HG03097 (cell line): ENCODE measurements at regions not wholly inside any gene's neighbourhood (a gene's known extent, or its start where the extent isn't known, plus 50 kb on each side); places are given as distances from the start of the nearest gene placed in this dataset.

Experiments used
- ATAC-seq: cut with Tn5 transposase; IDR thresholded peaks from one replicate; pipeline ENCODE4 v1.9.1; 2021; ENCODE audit not compliant: unreplicated experiment, low FRiP score

- no peak for ATAC-seq
These were observed 143.4 kb upstream of the CDH6 start for GRCh38 chr5:31049936-31050704.

- ATAC-seq: no peak
These were observed 144.0 kb upstream of the CDH6 start for GRCh38 chr5:31049461-31049860.

DNA sequence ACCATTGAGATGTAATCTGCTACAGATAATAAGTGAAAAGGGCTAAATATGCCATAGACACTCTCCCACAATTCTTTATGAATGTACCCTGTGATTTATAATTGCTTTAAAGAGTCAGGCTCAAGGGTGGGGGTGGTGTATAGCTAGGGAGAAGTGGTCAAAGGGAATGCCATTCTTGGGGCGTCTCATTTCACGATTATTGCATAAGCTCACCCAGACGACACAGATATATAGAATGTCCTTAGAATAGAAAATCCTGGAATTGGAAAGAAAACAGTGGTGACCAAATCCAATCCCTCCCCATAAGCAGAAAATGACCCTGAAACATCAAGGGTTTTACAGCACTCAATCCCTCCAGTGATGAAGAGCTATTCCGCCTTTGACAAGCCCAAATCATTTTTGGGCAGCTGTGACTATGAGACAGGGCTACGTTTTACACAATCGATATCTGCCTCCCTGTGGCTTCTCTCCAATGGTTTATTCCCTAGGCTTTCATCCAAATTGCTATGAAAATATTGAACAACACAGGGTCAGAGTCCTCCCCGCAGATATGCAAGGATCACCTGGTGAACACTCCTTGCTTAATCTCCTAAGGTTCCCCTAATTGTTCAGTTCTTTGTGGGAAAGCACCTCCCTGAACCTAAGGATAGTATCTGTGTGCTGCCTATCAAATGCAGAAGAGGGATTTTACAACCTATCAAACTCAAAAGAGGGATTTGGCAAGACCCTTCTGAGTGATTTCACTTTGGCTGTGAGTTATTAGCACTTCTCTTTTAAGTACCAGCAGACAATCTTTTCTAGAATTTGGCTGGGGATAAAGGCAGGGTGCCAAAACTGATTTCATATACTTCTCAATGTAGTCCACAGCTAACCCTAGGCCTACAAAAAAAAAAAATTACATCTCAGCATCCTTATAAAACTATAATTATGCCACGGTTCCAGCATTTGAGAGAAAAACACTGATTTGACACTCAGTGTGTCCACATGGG lies 144.9 kb upstream of the CDH6 start:
- ATAC-seq: no peak

DNA sequence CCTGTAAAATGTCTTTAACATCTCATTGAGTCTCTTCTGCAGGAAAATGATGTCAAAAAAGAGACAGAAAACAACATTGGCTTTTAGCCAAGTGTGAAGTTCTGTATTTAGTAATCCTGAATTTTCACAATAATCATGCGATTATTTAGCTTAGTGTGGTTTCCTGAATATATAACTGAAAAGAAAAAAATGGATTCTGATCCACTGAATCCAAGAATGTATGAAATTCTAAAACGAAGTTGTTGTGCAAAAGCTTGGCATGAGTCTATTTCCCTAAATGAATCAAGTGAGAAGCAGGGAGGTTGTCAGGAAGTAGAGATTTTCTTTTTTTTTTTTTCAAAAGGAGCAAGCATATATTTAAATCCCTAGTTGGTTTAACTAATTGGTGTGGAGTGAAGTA lies 145.9 kb upstream of the CDH6 start:
- ATAC-seq: no peak

- no peak for ATAC-seq
These were observed 146.5 kb upstream of the CDH6 start for GRCh38 chr5:31047007-31047406.

DNA sequence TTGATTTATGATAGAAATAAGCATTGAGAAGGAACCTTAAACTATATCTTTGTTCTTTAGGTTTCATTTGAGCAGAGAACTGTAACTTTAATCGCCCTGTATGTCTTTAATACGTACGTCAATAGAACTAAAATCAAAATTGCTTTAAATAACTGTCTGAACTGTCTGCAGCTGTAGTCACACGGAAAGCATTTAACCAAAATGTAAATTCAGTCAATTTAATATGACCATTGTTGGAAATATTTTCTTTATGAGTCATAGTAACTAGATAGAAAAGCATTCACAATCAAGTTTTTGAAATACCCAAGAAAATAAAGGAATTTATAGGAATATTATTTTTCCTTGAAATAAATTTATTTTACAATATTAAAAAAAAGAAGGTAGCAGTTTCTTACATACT lies 157.1 kb upstream of the CDH6 start:
- ATAC-seq: no peak

GRCh38 chr5:31033295-31033694 lies 160.2 kb upstream of the CDH6 start:
- ATAC-seq: no peak

GRCh38 chr5:31029925-31030324 lies 163.6 kb upstream of the CDH6 start:
- no peak for ATAC-seq

DNA sequence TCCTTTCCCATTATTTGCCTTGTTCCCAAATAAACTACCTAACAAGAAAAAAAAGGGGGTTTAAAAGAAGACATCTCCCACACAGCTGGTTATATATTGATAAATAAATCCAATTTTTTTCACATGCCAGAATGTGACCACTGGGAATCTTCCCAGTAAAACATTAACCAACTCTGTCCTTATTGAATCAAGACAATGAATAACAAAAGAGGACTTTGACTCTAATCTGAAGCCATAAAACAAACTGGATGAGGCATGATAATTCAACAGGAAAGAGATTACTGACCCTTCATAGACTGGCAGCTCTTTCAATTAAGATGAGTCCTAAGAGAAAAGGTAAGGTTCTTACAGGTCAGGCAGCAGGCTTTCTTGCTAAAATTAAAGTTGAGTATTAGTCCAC lies 165.8 kb upstream of the CDH6 start:
- ATAC-seq: no peak

- ATAC-seq: no peak
These were observed 170.4 kb upstream of the CDH6 start for GRCh38 chr5:31023105-31023504.

- no peak for ATAC-seq
These were observed 172.3 kb upstream of the CDH6 start for GRCh38 chr5:31021181-31021624.

DNA sequence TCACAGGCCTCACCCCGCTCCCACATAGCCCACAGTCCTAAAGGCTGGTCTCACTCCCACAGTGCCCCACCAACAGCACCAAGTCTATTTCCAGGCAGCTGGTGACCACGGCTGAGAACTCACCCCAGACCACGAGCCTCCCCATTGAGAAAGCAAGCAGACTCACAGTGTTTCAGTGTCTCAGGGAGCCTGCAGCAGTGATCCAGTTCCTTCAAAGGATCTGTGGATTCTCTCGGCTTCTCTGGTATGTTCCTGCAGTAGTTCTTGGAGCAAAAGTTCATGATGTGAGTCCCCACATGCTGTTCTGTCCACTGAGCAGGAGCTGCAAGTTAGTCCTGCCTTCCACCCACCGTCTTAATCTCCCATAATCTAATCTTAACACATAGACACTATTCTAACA lies 185.3 kb upstream of the CDH6 start:
- no peak for ATAC-seq

- ATAC-seq: no peak
These were observed 185.8 kb upstream of the CDH6 start for GRCh38 chr5:31007672-31008071.

DNA sequence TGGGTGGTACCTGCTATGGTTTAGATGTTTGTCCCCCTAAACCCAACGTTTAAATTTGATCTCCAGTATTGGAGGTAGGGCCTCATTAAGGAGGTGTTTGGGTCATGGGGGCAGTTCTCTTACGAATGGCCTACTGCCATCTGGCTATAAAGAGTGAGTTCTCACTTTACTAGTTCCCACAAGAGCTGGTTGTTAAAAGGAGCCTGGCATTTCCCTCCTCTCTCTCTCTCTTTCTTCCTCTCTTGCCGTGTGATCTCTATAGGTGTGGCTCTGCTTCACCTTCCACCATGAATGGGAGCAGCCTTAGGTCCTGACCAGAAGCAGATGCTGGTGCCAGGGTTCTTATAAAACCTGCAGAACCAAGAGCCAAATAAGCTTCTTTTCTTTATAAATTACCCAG lies 193.2 kb upstream of the CDH6 start:
- no peak for ATAC-seq

DNA sequence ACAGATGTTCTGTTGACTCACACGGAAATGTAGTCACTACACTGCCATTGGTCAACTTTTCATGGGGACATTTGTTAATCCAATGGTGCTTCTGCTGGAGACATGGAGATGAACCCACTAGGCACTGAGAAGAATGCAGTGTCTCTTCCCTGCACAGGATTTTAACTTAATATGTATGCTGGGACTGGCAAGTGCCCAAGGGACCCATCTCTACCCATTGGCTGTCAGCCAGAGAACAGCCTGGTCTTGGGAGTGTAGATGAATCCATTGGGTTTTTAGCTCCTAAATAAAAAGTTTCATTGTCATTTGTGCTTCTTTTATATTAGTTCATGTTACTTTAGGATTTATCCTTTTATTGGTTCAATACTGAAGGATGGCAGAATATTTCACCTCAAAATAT lies 195.8 kb upstream of the CDH6 start:
- ATAC-seq: no peak

- no peak for ATAC-seq
These were observed 198.6 kb upstream of the CDH6 start for GRCh38 chr5:30994902-30995301.

GRCh38 chr5:30994176-30994575 lies 199.3 kb upstream of the CDH6 start:
- no peak for ATAC-seq

GRCh38 chr5:30991462-30991861 lies 202.0 kb upstream of the CDH6 start:
- ATAC-seq: no peak

DNA sequence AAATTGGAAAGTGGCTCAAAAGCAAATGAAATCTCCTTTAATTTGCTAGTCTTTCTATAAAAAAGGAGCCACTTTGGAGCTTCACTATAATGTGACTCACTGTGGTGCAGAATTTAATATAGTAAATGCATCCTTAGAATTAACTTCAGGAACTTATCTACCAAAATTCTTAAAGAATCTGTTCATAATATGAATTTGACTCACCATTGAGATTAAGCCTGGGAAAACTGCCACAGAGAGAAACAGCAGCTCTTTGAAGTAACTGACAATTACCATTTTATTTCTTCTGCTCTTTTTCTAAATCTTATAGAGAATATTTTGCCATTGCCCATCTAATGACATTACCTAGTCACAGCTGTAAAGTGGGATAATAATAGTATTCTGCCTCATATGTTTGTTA lies 211.9 kb upstream of the CDH6 start:
- no peak for ATAC-seq

DNA sequence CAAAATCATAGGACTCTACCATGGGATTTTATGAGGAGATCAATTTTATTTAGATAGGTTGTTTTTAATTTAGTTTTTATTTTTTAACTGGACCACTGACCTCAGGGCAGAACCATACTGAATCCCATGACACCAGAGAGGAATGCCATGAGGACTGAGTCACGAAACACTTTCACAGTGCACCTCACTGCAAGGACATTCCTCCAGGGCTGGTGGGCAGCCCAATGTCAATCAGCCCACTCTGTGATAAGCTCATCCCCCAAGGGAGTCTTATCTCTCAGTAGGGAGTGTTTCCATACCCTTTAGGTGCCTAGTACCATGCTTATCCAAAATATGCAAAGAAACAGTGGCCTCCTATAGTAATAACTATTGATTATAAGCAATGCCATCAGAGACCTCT lies 224.5 kb upstream of the CDH6 start:
- ATAC-seq: no peak

- no peak for ATAC-seq
These were observed 233.4 kb upstream of the CDH6 start for GRCh38 chr5:30960036-30960435.

GRCh38 chr5:30959238-30959637 lies 234.2 kb upstream of the CDH6 start:
- ATAC-seq: no peak
